Hindlimb muscle (tissue), 1 donor: ENCODE measurements at regions not wholly inside any gene's neighbourhood (a gene's known extent, or its start where the extent isn't known, plus 50 kb on each side); places are given as distances from the start of the nearest gene placed in this dataset.
"Not testable (repeated sequence)": the region's sequence is repeated elsewhere in the genome, so short reads cannot be mapped to it uniquely, and the experiment has no call there.

ENCODE experiments used
- DNase-seq: peaks from one replicate; pipeline ENCODE4 v3.0.0-alpha.2; 2013

GRCh38 chr10:114732931-114733330, 74.9 kb upstream of the ABLIM1 start:
- no peak for DNase-seq

GRCh38 chr10:114735946-114736345, 77.9 kb upstream of the ABLIM1 start:
- no peak for DNase-seq

- no peak for DNase-seq
Observed at GRCh38 chr10:114743521-114744231, 77.9 kb upstream of the FHIP2A start.

- no peak for DNase-seq
Observed at GRCh38 chr10:114746531-114746930, 75.0 kb upstream of the FHIP2A start.

GRCh38 chr10:114748241-114748640, 73.3 kb upstream of the FHIP2A start:
- no peak for DNase-seq

- no peak for DNase-seq
Observed at GRCh38 chr10:114749014-114749413, 72.6 kb upstream of the FHIP2A start.

GRCh38 chr10:114749510-114749909, 72.1 kb upstream of the FHIP2A start:
- no peak for DNase-seq

- no peak for DNase-seq
Observed at GRCh38 chr10:114751856-114752255, 69.7 kb upstream of the FHIP2A start.

GRCh38 chr10:114752570-114752969, 69.0 kb upstream of the FHIP2A start:
- DNase-seq, result not testable (repeated sequence)

- DNase-seq, result no peak
Observed at GRCh38 chr10:114753126-114753525, 68.5 kb upstream of the FHIP2A start.

GRCh38 chr10:114754445-114755320, 66.9 kb upstream of the FHIP2A start:
- no peak for DNase-seq

- no peak for DNase-seq
Observed at GRCh38 chr10:114755537-114755936, 66.0 kb upstream of the FHIP2A start.

GRCh38 chr10:114758331-114758730, 63.2 kb upstream of the FHIP2A start:
- DNase-seq, result no peak

GRCh38 chr10:114761205-114762193, 60.1 kb upstream of the FHIP2A start:
- DNase-seq, result no peak

GRCh38 chr10:114762811-114763210, 58.8 kb upstream of the FHIP2A start:
- no peak for DNase-seq

GRCh38 chr10:114764656-114765055, 56.9 kb upstream of the FHIP2A start:
- no peak for DNase-seq

GRCh38 chr10:114766470-114766869, 55.1 kb upstream of the FHIP2A start:
- DNase-seq, result no peak

- peak; percentile 13 for DNase-seq
Observed at GRCh38 chr10:114767101-114767985, 54.2 kb upstream of the FHIP2A start.

GRCh38 chr10:114767986-114768821, 53.4 kb upstream of the FHIP2A start:
- no peak for DNase-seq

- DNase-seq, result no peak
Observed at GRCh38 chr10:114770009-114770408, 51.6 kb upstream of the FHIP2A start.

- DNase-seq, result no peak
Observed at GRCh38 chr10:114771157-114771556, 50.4 kb upstream of the FHIP2A start.
